Esophagus (tissue), 2 donors: ENCODE measurements at regions not wholly inside any gene's neighbourhood (a gene's known extent, or its start where the extent isn't known, plus 50 kb on each side); places are given as distances from the start of the nearest gene placed in this dataset.

ENCODE experiments used
- H3K27ac ChIP-seq, 2 donors: one replicate each; pipeline ENCODE4 v1.5.1; 2013; ENCODE audit warnings: low read depth in 2 of 2, mild to moderate bottlenecking in 2 of 2, inconsistent platforms in 1 of 2, low read length in 1 of 2, moderate library complexity in 1 of 2
- H3K27me3 ChIP-seq, 2 donors: one replicate each; pipeline ENCODE4 v1.6.1; 2013; ENCODE audit warnings: low read length in 2 of 2, control low read depth in 1 of 2, mild to moderate bottlenecking in 1 of 2; ENCODE audit not compliant: insufficient read depth in 2 of 2, control insufficient read depth in 1 of 2
- H3K36me3 ChIP-seq, 2 donors: one replicate each; pipeline ENCODE4 v1.6.1; 2013; ENCODE audit warnings: low read length in 1 of 2; ENCODE audit not compliant: control insufficient read depth in 2 of 2, insufficient read depth in 2 of 2
- H3K4me1 ChIP-seq, 2 donors: one replicate each; pipeline ENCODE4 v1.6.1; 2013; ENCODE audit warnings: low read length in 1 of 2; ENCODE audit not compliant: control insufficient read depth in 2 of 2, insufficient read depth in 2 of 2
- H3K4me3 ChIP-seq, 2 donors: one replicate each; pipeline ENCODE4 v1.5.1; 2013; ENCODE audit warnings: low read length in 2 of 2, mild to moderate bottlenecking in 2 of 2, low read depth in 1 of 2, moderate library complexity in 1 of 2
- H3K9me3 ChIP-seq, 2 donors: one replicate each; pipeline ENCODE4 v1.6.1; 2013; ENCODE audit warnings: mild to moderate bottlenecking in 2 of 2, low read depth in 1 of 2, low read length in 1 of 2, moderate library complexity in 1 of 2; ENCODE audit not compliant: control insufficient read depth in 2 of 2, insufficient read depth in 1 of 2
- WGBS, 2 donors: extraction: QIAGEN DNeasy Blood & Tissue Kit; methylation state at CpG; one replicate each; pipeline ENCODE4 v1.1.7; 2013; 5-methylcytosine and 5-hydroxymethylcytosine counted together
- donor health status: healthy with polysubstance abuse.
- donor health status: Bipolar disorder and iron deficiency.

- 71 to 85% methylated on average over 1 of the region's 1 CpG for WGBS, 2 donors
- Histone ChIP-seq H3K9me3 (no peaks in the 10 kb centered on the region), H3K36me3 (no peaks in the 10 kb centered on the region), H3K4me3 (no peak overlapping the region), H3K27me3 (no peaks in the 10 kb centered on the region), H3K27ac (no peak overlapping the region), H3K4me1 (no peaks in the 10 kb centered on the region)
These were observed 285.2 kb downstream of the NPR3 start for GRCh38 chr5:32996336-32996735.

- Histone ChIP-seq H3K4me1 (no peaks in the 10 kb centered on the region), H3K9me3 (no peaks in the 10 kb centered on the region), H3K27ac (no peak overlapping the region), H3K4me3 (no peak overlapping the region), H3K36me3 (no peaks in the 10 kb centered on the region), H3K27me3 (no peaks in the 10 kb centered on the region)
- WGBS, 2 donors, result 69 to 75% methylated on average over 6 of the region's 6 CpGs
These were observed 297.8 kb downstream of the NPR3 start for GRCh38 chr5:33008751-33009418.

GRCh38 chr5:33010846-33011245, 299.7 kb downstream of the NPR3 start:
- Histone ChIP-seq H3K27ac (no peak overlapping the region), H3K27me3 (no peaks in the 10 kb centered on the region), H3K4me3 (no peak overlapping the region), H3K4me1 (no peaks in the 10 kb centered on the region), H3K36me3 (no peaks in the 10 kb centered on the region), H3K9me3 (no peaks in the 10 kb centered on the region)
- WGBS, 2 donors, result 67 to 80% methylated on average over 1 of the region's 1 CpG

GRCh38 chr5:33011801-33012200, 300.7 kb downstream of the NPR3 start:
- Histone ChIP-seq H3K27me3 (no peaks in the 10 kb centered on the region), H3K27ac (no peak overlapping the region), H3K36me3 (no peaks in the 10 kb centered on the region), H3K4me3 (no peak overlapping the region), H3K9me3 (no peaks in the 10 kb centered on the region), H3K4me1 (no peaks in the 10 kb centered on the region)

- WGBS, 2 donors, result 31 to 36% methylated on average over 2 of the region's 2 CpGs
- Histone ChIP-seq H3K36me3 (no peaks in the 10 kb centered on the region), H3K27me3 (no peaks in the 10 kb centered on the region), H3K9me3 (no peaks in the 10 kb centered on the region), H3K4me3 (no peak overlapping the region), H3K4me1 (no peaks in the 10 kb centered on the region), H3K27ac (no peak overlapping the region)
These were observed 312.5 kb downstream of the NPR3 start for GRCh38 chr5:33023649-33024048.

- Histone ChIP-seq H3K4me1 (no peaks in the 10 kb centered on the region), H3K36me3 (no peaks in the 10 kb centered on the region), H3K27me3 (no peaks in the 10 kb centered on the region), H3K9me3 (no peaks in the 10 kb centered on the region), H3K27ac (no peak overlapping the region), H3K4me3 (no peak overlapping the region)
- 43 to 47% methylated on average over 8 of the region's 8 CpGs for WGBS, 2 donors
These were observed 321.4 kb downstream of the NPR3 start for GRCh38 chr5:33032271-33033070.

GRCh38 chr5:33033516-33033915, 322.4 kb downstream of the NPR3 start:
- Histone ChIP-seq H3K4me1 (no peaks in the 10 kb centered on the region), H3K27me3 (no peaks in the 10 kb centered on the region), H3K9me3 (no peaks in the 10 kb centered on the region), H3K4me3 (no peak overlapping the region), H3K36me3 (no peaks in the 10 kb centered on the region), H3K27ac (no peak overlapping the region)
- WGBS, 2 donors, result 75 to 81% methylated on average over 3 of the region's 3 CpGs

- Histone ChIP-seq H3K4me3 (no peak overlapping the region), H3K4me1 (no peaks in the 10 kb centered on the region), H3K36me3 (no peaks in the 10 kb centered on the region), H3K9me3 (no peaks in the 10 kb centered on the region), H3K27me3 (no peaks in the 10 kb centered on the region), H3K27ac (no peak overlapping the region)
- 82 to 92% methylated on average over 1 of the region's 1 CpG for WGBS, 2 donors
These were observed 323.7 kb downstream of the NPR3 start for GRCh38 chr5:33034777-33035176.

- H3K36me3 ChIP-seq, result no peaks in the 10 kb centered on the region
- 92 to 95% methylated on average over 3 of the region's 3 CpGs for WGBS, 2 donors
- no peaks in the 10 kb centered on the region for H3K27me3 ChIP-seq
- no peaks in the 10 kb centered on the region for H3K4me1 ChIP-seq
- H3K4me3 ChIP-seq, result no peak overlapping the region
- H3K27ac ChIP-seq, result no peak overlapping the region
- H3K9me3 ChIP-seq, result peaks cover 5 to 10% of the 10 kb centered on the region in 2 donors
These were observed 324.9 kb downstream of the NPR3 start for GRCh38 chr5:33035851-33036527.
